Astrocyte (in vitro differentiated cells and primary cell): ENCODE measurements at regions not wholly inside any gene's neighbourhood (a gene's known extent, or its start where the extent isn't known, plus 50 kb on each side); places are given as distances from the start of the nearest gene placed in this dataset.

Experiments used
- DNase-seq: peaks from one replicate; pipeline ENCODE4 v3.0.0-alpha.2; 2010; ENCODE audit warnings: low read depth
- FAIRE-seq: peaks from 2 replicates; lab custom pipeline; 2011; peaks lifted over from hg19 to GRCh38; lab: Jason Lieb, UNC
- H2AFZ ChIP-seq: 2 replicates; pipeline ENCODE4 v1.6.0; 2012; ENCODE audit warnings: low read depth, low read length, inconsistent platforms
- H3K27ac ChIP-seq: 2 replicates; pipeline ENCODE4 v1.5.1; 2011; ENCODE audit warnings: low read depth, low read length, inconsistent platforms
- H3K27me3 ChIP-seq: 2 replicates; pipeline ENCODE4 v1.6.0; 2011; ENCODE audit warnings: low read length, inconsistent platforms; ENCODE audit not compliant: insufficient read depth
- H3K36me3 ChIP-seq: 2 replicates; pipeline ENCODE4 v1.5.1; 2011; ENCODE audit warnings: low read length, inconsistent platforms; ENCODE audit not compliant: insufficient read depth
- H3K4me1 ChIP-seq: 2 replicates; pipeline ENCODE4 v1.5.1; 2011; ENCODE audit warnings: low read length, inconsistent platforms; ENCODE audit not compliant: insufficient read depth
- H3K4me2 ChIP-seq: 2 replicates; pipeline ENCODE4 v1.6.0; 2012; ENCODE audit warnings: low read length, inconsistent platforms
- H3K4me3 ChIP-seq: 2 replicates; pipeline ENCODE4 v1.5.1; 2011; ENCODE audit warnings: low read depth, mild to moderate bottlenecking, low read length, inconsistent platforms; ENCODE audit not compliant: insufficient read depth
- H3K79me2 ChIP-seq: 2 replicates; pipeline ENCODE4 v1.6.0; 2012; ENCODE audit warnings: mild to moderate bottlenecking, low read length, inconsistent platforms; ENCODE audit not compliant: insufficient read depth
- H3K9ac ChIP-seq: 2 replicates; pipeline ENCODE4 v1.6.0; 2012; ENCODE audit warnings: mild to moderate bottlenecking, low read length, inconsistent platforms
- H3K9me3 ChIP-seq: 2 replicates; pipeline ENCODE4 v1.5.1; 2012; ENCODE audit warnings: low read depth, mild to moderate bottlenecking, low read length, inconsistent platforms; ENCODE audit not compliant: insufficient read depth
- H4K20me1 ChIP-seq: 2 replicates; pipeline ENCODE4 v1.6.0; 2012; ENCODE audit warnings: low read length, inconsistent platforms; ENCODE audit not compliant: insufficient read depth
- H3K27ac Mint-ChIP-seq: one replicate; pipeline ENCODE4 v1.8.0; 2021; ENCODE audit warnings: mild to moderate bottlenecking, mixed read lengths; ENCODE audit not compliant: unreplicated experiment
- H3K27me3 Mint-ChIP-seq: one replicate; pipeline ENCODE4 v1.8.0; 2021; ENCODE audit warnings: low read depth, mixed read lengths; ENCODE audit not compliant: unreplicated experiment
- H3K36me3 Mint-ChIP-seq: one replicate; pipeline ENCODE4 v1.8.0; 2021; ENCODE audit warnings: low read depth, mixed read lengths; ENCODE audit not compliant: unreplicated experiment
- H3K4me1 Mint-ChIP-seq: one replicate; pipeline ENCODE4 v1.8.0; 2021; ENCODE audit warnings: low read depth, mixed read lengths; ENCODE audit not compliant: unreplicated experiment
- H3K4me3 Mint-ChIP-seq: one replicate; pipeline ENCODE4 v1.8.0; 2021; ENCODE audit warnings: mild to moderate bottlenecking, moderate library complexity, mixed read lengths; ENCODE audit not compliant: unreplicated experiment
- H3K9me3 Mint-ChIP-seq: one replicate; pipeline ENCODE4 v1.8.0; 2021; ENCODE audit warnings: mild to moderate bottlenecking, mixed read lengths; ENCODE audit not compliant: unreplicated experiment
- EZH2 ChIP-seq: IDR thresholded peaks from 2 replicates; pipeline ENCODE4 v1.6.1; 2012; ENCODE audit warnings: mild to moderate bottlenecking, low read length, inconsistent platforms; ENCODE audit not compliant: insufficient read depth
- TF ChIP-seq, protein P1 (sequence below): IDR thresholded peaks from 2 replicates; pipeline ENCODE4 v1.5.1; 2011; ENCODE audit warnings: low read depth, mild to moderate bottlenecking, inconsistent platforms, low read length, moderate library complexity; ENCODE audit not compliant: insufficient read depth

DNA sequence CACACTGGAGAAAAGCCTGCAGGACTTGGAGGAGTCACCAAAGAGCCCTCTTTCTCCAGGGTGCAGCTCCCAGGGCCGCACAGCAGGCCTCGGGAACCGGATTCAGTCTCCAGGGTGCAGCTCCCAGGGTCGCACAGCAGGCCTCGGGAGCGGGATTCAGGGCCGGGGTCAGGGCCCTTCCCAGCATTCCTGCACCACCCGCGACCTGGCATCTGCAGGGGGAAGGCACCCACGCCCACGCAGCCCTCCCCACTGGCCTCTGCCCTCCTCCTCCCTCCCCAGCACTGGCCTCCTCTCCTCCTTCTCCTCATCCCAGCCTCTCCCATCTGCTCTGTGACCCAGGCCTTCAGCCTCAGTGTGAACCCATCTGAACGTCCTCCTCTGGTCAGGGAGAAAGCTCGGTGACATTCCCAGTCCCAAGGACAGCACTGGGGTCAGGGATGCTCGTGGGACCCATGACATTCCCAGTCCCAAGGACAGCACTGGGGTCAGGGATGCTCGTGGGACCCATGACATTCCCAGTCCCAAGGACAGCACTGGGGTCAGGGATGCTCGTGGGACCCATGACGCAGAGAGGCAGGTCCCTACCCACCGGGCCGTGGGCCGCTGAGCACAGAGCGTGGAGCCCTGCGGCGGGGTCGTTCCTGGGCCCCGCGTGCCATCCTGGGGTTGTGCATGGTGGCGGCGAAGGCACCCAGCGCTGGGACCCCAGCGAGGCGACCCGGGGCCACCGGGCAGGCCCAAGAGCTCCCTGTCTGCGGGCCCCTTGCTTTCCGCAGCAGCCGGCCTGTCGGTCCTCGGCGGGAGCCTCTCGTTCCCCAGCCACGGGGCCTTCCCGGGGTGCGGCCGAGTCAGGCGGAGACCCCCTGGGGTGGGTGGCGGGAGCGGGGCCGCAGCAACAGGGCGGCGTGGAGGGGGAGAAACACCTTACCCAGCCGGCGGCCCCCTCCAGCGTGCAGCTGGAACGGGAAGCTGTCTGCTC lies 550.2 kb upstream of the SALL3 start:
- Mint-ChIP-seq H3K9me3 (peaks cover 13% of the 10 kb centered on the region), H3K4me1 (no peaks in the 10 kb centered on the region), H3K36me3 (no peaks in the 10 kb centered on the region), H3K4me3 (no peak overlapping the region), H3K27ac (no peak overlapping the region), H3K27me3 (no peaks in the 10 kb centered on the region)
- H3K4me2 ChIP-seq = no peak overlapping the region
- H3K4me3 ChIP-seq = no peak overlapping the region
- H3K27me3 ChIP-seq = no peaks in the 10 kb centered on the region
- no peaks in the 10 kb centered on the region for H3K4me1 ChIP-seq
- no peak overlapping the region for H2AFZ ChIP-seq
- H3K9ac ChIP-seq = no peak overlapping the region
- H3K36me3 ChIP-seq = no peaks in the 10 kb centered on the region
- no peak overlapping the region for H3K27ac ChIP-seq
- TF ChIP-seq EZH2 = no peak
- TF ChIP-seq, protein P1, sequence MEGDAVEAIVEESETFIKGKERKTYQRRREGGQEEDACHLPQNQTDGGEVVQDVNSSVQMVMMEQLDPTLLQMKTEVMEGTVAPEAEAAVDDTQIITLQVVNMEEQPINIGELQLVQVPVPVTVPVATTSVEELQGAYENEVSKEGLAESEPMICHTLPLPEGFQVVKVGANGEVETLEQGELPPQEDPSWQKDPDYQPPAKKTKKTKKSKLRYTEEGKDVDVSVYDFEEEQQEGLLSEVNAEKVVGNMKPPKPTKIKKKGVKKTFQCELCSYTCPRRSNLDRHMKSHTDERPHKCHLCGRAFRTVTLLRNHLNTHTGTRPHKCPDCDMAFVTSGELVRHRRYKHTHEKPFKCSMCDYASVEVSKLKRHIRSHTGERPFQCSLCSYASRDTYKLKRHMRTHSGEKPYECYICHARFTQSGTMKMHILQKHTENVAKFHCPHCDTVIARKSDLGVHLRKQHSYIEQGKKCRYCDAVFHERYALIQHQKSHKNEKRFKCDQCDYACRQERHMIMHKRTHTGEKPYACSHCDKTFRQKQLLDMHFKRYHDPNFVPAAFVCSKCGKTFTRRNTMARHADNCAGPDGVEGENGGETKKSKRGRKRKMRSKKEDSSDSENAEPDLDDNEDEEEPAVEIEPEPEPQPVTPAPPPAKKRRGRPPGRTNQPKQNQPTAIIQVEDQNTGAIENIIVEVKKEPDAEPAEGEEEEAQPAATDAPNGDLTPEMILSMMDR = no peak
- H4K20me1 ChIP-seq = no peaks in the 10 kb centered on the region
- H3K79me2 ChIP-seq = no peaks in the 10 kb centered on the region
- DNase-seq (no peak), FAIRE-seq (no peak)
- peaks cover 17% of the 10 kb centered on the region for H3K9me3 ChIP-seq

DNA sequence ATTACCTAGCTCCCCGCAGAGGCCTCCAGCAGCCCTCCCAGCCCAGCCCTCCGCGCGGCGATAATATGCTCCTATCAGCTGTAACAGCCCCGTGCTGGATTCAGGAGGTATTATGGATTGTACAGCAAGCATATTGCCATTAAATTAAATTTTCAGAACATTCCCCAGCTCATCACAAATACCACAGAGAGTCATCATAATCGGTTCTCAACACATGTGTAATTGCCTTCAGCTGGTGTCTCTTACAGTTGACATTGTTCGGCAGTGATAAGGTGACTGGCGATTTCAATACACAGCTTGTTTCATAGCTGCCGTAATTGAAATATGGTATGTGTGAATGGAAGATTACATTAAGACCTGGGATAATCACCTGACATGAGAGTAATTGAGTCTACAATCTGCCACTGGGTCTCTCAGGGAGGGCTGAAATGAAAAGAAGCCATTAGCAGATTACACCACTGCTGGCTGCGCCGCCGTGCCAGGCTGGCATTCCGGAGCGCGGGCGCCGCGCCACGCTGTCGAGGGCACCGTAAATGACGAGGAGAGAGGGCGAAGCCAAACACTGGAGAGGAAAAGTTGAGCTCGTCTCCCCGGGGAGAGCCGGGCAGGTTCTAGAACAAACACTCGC lies 549.4 kb upstream of the SALL3 start:
- DNase-seq = no peak
- H3K36me3 Mint-ChIP-seq = no peaks in the 10 kb centered on the region

More for the DNA sequence above, 549.4 kb upstream of the SALL3 start:
- no peaks in the 10 kb centered on the region for H3K4me1 Mint-ChIP-seq
- H3K4me3 Mint-ChIP-seq = no peak overlapping the region
- H3K27ac ChIP-seq = no peak overlapping the region
- H3K79me2 ChIP-seq = no peaks in the 10 kb centered on the region
- H3K9me3 Mint-ChIP-seq = peaks cover 13% of the 10 kb centered on the region
- no peaks in the 10 kb centered on the region for H4K20me1 ChIP-seq
- no peak for FAIRE-seq
- H3K27me3 ChIP-seq = no peaks in the 10 kb centered on the region
- H3K27me3 Mint-ChIP-seq = no peaks in the 10 kb centered on the region
- H3K9ac ChIP-seq = no peak overlapping the region
- no peak overlapping the region for H3K4me2 ChIP-seq
- H3K9me3 ChIP-seq = peaks cover 17% of the 10 kb centered on the region
- no peaks in the 10 kb centered on the region for H3K36me3 ChIP-seq
- H3K4me1 ChIP-seq = no peaks in the 10 kb centered on the region
- no peak overlapping the region for H2AFZ ChIP-seq
- no peak for TF ChIP-seq EZH2
- TF ChIP-seq, protein P1 = no peak
- H3K27ac Mint-ChIP-seq = no peak overlapping the region
- H3K4me3 ChIP-seq = no peak overlapping the region
